GM18499 (cell line): ENCODE measurements at regions not wholly inside any gene's neighbourhood (a gene's known extent, or its start where the extent isn't known, plus 50 kb on each side); places are given as distances from the start of the nearest gene placed in this dataset.

ENCODE experiments used
- ATAC-seq: cut with Tn5 transposase; IDR thresholded peaks from one replicate; pipeline ENCODE4 v1.9.1; 2021; ENCODE audit warnings: moderate number of reproducible peaks; ENCODE audit not compliant: insufficient read depth, unreplicated experiment

DNA sequence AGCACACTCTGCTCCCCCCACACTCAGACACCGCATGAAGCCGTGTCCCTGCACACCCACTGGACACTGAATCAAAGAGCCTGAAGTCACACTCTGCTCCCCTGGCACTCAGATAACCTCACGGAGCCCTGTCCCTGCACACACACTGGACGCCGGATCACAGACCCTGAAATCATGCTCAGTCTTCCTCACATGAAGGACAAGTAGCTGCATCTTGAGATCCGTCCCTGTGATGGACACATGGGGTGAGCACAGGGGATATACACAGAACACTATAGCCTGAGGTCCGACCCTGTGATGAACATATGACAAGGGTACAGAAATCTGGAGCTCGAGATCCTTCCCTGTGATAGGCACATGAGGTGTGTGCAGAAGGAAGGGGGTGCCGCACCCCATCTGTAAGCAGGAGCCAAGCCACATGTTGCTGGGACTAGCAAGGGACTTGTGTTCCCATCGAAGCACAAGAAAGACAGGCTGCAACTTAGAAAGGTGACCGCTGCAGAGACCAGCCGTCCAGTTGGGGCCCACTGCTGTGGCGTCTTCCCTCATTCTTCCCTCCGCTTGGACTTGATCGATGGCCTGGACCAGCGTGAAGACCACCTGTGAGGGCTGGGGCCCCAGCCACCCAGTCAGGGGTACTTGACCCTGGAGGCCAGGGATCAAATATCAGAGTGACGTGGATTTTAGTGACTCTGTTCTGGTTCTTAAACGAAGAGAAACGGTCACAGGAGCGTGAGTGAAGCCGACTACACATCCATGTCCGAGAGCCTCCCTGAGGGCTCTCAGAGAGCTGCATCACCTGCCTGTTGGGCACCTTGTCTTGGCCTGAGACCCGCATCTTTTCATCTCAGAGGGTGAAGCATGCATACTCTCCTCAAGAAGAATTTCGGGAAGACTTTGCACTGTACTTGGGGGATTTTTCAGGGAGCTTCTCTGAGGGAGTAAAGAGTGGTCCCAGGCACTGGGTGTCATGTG lies 391.7 kb upstream of the SALL3 start:
- ATAC-seq, result no peak

DNA sequence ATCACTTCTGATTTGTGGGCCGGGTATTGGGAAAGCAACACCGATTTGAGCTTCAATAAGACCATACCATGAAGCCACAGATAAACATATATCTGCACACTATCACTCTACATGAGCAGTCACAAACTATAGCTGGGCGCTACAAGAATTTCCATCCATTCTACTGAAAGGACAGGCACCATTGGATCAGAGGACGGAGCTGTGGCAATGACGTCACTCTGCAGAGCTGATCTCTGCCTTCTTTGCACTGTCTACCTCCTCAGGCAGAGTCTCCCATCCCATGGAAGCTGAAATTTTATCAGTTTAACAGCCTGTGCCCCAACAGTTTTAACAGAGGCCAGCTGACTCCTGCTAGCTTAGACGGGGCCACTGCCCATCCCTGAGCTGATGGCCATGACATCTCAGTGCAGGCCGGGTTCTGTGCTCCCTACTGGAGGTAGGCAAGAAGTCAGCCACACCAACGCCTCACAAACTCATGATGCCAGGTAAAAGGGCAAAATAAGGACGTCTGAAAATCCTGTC lies 389.6 kb upstream of the SALL3 start:
- no peak for ATAC-seq

DNA sequence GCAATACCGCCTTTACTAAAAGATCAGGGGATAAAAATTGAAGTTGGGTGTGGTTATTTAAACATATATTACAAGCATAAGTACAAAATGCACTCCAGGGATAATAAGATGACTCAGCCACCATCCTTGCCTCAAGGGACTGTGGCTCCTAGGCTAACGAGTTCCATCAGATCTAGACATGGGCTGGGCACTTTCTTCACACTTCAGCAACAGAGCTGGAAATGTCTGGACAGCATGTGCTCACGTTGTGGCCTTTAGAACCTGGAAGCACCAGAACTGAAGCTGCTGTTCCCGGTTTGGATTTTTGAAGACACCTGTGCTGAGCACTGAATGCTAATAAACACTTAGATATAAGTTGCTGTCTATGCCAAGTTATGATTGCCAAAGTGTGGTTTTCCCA lies 384.2 kb upstream of the SALL3 start:
- no peak for ATAC-seq

DNA sequence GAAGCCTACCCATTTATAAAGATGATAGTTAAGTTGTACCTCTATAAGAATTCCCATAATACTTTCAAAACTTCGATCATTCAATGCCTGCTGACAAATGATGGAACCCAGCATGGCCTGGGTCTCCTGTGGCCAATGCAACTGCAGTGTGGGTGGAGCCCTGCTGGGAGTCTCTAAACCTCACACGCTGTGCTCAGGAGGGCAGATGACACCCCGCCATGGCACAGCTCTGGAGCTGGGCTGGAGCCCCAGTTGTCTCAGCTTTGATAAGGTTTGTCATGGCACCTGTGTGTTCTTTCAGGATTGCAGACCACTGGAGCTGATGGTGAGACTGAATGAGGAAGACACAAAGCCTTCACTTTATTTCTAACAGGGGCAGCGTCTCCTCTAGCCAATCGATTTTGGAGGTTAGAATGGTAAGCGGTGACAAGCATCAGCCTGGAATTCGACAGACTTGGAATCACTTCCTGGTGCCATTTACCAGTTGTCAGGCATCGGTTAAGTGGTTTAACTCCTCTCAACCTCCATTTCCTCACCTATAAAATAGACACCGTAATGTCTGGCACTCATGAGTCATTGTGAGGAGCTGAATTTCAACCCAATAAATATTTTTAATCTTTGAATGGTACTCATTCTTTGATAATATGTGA lies 383.6 kb upstream of the SALL3 start:
- no peak for ATAC-seq

DNA sequence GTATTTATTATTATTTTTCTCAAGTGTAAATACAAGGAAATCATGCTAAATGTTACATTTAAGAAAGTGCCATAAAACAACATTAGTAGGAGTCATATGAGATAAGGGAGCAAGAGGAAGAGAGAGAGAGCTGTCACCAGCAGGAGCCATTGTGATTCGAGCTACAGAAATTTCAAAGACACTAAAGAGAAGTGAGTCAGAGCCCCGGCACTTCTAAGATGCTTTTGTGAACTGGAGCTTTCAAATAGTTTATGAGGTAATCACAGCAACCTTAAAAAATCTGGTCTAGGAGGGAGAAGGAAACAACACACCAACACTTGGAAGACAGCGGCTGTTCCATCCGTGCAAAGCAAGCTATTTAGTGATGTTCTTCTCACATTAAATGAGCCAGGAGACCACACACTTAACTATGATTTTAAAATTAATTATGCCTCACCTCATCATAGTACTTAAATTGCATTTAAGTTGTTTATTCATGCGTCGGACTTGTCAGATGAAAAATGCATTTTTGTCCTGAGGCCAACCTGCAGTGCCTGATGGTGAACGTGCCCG lies 382.7 kb upstream of the SALL3 start:
- no peak for ATAC-seq

DNA sequence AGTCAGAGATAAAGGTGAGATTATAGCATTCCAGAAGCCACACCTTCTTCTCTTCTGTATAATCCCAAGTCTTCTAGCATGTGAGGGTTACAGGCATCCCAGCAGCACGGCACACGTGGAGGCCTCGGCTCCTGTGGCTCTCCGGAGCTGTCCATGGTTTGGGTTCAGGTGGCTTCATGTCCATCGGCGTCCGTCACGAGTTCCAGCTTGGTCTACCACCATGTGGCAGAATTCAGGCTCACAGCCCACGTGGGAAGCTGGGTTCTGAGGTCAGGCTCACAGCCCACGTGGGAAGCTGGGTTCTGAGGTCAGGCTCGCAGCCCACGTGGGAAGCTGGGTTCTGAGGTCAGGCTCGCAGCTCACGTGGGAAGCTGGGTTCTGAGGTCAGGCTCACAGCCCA lies 378.3 kb upstream of the SALL3 start:
- no peak for ATAC-seq

DNA sequence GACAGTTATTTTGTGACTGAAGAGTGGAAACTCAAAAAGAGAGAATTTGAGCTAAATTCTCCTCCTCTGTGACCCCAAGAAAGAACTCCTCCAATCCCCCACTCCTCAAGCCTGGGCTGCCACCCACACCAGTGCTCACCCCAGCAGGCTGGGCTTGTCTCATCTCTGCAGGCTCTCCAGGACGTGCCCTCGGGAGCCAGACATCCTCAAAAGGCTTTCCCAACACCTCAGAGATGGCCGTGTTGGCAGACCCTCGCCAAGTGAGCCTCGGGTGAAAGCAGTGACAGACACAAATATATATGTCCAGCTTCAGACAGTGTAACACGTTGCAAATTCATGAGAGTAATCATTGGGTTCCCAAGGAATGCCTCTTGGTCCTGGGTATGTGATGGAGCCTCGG lies 377.7 kb upstream of the SALL3 start:
- ATAC-seq, result no peak

DNA sequence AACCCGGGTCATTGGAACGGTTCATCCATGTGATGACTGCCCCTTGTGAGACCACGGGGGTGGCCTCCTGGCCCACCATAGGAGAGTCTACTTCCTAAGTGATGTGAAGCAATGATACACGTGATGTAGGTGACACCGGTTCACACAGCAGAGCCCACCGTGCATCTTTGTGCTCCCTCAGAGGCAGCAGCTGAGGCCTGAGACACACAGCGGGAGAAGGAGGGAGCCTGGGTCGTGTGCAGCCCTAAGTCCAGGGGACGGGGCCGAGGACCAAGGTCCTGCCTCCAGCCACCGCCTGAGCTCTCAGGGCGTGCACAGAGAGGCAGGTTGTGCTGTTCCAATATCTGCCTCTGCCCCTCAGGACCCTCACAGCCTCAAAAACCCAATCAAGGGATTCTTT lies 377.2 kb upstream of the SALL3 start:
- ATAC-seq, result no peak

DNA sequence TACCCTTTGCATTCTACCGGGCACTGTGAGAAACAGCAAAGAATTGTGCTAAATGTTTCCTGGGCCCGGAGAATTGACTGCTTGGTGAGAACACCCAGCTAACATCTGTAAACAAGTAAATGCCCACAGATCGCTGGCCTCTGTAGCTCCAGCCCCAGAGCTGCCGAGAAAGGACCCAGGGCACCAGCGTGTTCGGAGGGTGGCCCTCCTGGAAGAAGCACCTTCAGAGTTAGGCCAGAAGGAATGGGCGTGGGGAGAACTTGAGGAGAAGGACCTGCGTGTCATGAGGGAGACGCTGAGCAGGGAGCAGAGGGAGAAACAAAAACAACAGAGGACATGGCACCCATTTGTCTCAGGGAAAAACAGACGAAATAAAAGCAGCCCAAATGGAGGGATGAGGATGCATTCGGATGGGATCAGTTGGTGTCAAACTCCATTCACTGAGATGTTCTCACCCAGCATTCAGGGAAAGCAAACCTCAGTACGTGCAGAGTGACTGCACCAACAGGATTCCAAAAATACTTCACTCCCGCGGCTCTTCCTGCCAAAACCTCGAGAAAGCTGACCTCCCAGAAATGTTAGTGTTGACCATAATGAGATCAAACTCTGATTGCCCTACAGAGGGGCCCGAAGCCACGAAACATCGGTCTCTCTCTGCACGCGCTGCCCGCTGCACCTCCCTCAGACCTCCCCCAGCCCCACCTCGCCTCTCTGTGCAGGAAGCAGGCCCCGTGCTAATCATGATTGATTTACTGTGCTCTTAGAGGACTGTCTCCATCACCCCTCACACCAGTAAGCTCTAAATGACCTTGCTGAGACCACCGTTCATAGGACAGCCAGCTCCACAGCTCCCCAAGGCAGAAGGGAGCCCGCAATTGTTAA lies 376.3 kb upstream of the SALL3 start:
- no peak for ATAC-seq

DNA sequence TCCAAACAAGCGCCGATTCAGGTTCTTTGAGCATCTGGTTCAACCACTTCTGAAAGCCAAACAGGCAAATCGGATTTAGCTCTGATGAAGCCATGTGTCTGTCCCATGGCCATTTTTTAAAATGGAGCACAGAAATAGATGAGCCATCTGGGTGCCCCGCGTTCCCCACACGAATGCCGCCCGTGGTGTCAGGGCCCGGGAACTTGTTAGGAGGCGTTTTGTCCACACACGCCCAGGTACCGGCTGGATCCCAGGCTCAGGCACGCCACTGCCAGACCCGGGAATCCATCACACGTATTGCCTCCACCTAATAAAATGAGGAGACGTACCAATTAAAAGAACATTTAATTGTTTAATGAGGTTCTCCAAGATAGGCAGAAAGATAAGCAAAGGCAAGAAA lies 374.4 kb upstream of the SALL3 start:
- ATAC-seq, result no peak

DNA sequence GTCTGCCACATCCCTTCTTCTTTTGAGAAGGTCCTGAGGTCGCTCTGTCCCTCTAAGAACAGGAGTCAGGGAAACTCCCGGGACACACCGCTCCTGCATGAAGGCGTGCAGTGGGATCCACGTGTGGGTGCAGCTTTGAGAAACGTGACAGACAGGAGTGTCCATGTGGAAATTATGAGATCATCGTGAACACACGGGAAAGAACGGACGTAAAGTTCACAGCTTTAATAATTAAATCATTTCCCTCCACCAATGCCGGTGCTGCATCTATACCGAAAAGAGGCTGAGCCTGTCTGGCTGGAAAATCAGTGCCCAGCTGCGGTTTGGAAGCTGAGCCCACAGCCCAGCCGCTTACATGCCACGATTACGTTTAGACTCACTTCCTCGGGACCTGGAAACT lies 372.4 kb upstream of the SALL3 start:
- ATAC-seq, result no peak

DNA sequence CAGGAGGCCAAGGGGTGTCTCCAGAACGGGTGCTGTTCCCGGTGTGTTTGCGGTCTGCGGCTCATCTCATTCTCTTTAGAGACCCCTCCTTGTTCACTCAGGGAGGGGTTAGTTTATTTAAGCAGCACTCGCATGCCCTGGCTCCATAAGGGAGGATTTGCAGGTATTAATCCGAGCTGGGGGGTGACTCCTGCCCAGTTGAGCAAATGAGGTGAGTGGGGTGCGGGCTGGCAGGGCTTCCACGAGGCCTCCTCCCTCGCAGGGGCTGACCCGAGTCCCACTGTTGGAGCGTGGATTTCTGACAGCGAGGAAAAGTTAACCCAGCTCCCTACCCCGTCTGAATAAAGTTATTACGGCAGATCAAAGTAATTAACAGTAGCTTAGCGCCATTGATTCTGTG lies 371.8 kb upstream of the SALL3 start:
- no peak for ATAC-seq

DNA sequence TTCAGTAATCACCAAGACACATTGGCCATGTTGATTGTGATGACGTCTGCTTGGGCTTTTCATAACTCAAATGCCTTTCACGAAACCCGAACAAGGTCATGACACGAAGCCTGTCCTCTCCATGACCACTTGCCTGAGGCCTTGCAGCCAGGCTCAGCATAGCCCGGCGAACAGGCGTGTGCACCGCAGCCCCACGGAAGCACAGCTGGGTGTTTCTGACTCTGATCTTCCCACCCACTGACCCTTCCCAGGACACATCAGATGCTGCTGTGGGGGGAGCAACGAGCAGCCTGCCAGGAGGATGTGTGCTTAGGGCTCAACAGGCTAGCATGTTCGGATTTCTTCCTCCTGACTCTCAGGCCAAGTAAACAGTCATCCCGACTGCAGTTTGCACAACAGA lies 369.4 kb upstream of the SALL3 start:
- ATAC-seq, result no peak

DNA sequence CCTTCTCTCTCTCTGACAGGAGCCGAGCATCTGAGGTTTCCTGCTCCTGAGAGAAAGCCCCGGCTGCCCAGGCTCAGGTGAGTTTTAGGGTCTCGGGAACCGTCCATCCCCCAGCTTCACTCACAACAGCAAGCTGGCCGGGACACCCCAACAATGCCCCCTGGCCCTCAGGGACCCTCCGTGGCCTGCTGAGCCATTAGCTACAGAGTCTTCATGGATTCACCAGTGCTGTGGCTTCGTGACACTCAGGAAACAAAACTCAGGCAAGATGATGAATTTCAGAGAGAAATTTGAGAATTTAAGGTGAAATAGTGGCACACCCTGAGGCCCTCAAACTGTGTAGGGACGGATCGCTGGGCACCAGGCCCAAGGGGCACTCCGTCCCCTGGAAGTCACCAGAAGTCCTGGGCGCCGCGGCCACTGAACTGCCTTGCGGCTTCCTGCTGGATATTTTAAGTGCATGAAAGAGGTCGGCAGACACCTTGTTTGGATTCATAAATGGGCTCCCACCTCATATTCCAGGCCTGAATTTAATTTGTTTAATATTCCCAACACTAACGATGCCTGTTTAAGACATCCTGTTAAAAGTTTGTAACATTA lies 368.3 kb upstream of the SALL3 start:
- no peak for ATAC-seq

DNA sequence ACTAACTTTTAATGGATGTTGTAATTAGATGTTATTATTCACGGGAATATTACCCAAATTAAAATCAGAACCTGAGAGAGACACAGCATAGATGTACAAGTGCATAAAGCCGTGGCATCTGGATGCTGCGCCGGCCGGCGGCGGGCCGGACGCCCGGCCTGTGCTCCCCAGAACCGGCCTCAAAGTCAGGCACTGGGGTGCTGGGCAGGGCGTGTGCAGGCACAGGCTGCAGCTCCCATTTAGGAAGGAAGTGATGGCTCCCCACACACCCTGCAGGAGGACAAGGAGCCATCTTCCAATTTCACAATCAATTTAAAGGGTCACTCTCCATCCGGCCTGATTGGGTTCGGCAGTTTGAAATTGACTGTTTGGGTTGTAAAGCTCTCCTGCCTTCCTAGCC lies 367.7 kb upstream of the SALL3 start:
- ATAC-seq, result no peak

DNA sequence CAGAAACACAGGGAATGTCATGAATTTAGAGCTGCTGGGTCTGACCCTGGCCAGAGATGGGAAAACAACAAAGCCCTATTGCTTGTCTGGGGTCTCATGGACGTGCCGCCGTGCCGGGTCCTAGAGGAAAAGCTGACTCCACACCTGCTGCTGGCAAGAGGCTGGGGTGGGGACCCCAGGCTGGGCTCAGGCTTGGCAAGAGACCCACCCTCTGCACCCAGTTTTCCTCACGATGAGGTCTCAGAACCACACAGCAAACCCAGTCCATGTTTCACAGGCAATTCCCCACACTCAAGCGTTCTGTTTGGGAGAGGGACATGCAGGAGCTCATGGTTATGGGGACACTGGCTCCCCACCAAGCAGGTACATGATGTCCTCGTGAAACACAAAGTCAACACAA lies 367.3 kb upstream of the SALL3 start:
- ATAC-seq, result no peak

DNA sequence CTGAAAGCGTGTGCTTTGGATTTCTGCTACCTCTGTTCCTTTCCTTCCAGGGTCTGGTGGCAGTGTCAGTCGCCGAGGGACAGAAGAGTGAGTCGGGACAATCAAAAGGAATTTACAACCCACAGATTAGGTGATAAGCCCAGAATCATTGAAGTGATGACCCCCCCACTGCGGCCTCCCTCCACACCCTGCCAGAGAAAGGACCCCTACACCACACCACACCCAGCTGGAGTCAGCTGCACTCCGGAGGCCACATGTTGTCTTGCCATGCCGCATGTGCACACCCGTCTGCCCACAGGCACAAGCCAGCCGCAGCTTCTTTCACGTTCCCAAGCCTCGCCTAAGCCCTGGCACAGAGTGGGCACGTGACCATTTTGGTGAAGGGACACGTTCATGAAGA lies 366.8 kb upstream of the SALL3 start:
- ATAC-seq, result no peak

DNA sequence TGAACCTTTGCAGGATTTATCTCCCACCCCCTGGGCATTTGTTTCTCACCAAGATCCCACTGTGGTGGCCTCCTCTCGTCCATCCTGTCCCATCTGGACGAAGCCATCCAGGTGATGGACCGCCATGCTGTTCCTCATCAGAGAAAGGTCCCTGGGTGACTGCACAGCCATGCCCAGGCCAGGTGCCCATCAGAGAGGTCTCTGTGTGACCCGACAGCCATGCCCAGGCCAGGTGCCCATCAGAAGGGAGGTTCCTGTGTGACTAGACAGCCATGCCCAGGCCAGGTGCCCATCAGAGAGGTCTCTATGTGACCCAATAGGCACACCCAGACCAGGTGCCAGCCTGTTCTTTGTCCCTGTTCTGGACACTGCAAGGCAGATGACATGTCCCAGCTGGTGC lies 360.9 kb upstream of the SALL3 start:
- ATAC-seq, result no peak

DNA sequence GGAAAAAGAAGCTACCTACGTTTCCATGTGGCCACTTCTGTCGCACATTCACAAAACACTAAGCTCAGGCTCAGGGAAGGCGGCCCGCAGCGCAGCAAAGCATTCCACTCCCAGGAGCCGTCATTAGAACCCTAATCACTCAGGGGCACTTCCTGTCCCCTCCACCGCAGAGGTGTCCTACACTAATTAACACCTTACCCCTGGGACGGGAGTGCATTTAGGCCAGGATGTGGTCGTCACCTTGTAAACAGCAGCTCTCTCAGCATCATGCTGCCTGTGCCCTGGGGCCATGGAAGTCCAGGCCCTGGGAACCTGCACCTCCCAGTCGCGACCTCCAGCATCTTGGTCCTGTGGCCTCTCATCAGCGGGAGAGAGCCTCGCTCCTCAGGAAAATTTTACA lies 359.8 kb upstream of the SALL3 start:
- no peak for ATAC-seq

DNA sequence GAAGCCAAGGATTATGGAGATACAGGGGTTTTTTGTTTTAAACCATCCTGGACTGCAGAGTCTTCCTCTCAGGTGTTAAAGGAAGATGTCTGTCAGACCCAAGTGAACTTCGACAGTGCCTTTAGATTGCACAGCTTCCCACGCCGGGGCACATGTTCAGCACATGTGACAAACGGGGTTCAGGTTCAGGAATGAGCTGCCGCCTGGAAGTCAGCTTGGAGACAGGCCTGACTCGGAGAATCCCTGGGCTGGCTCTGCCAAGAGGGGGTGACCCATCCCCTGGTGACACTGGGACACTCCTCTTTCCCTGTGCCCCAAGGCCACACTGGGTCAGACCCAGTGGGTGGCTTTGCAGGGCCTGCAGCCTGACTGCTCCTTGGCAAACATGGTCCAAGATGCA lies 359.3 kb upstream of the SALL3 start:
- no peak for ATAC-seq
